H1 (cell line): ENCODE measurements at regions not wholly inside any gene's neighbourhood (a gene's known extent, or its start where the extent isn't known, plus 50 kb on each side); places are given as distances from the start of the nearest gene placed in this dataset.

Experiments used
- HDAC2 ChIP-seq, 2 experiments: fragments of 300-600 bp in 1 of 2; sonication (generic) in 1 of 2; IDR thresholded peaks; 2 replicates each; pipeline ENCODE4 v1.6.1; 2011 to 2012; ENCODE audit warnings: low read depth in 2 of 2, low read length in 2 of 2, mild to moderate bottlenecking in 2 of 2, moderate library complexity in 2 of 2, borderline replicate concordance in 1 of 2, inconsistent platforms in 1 of 2
- SP4 ChIP-seq: IDR thresholded peaks from 2 replicates; pipeline ENCODE4 v1.6.1; 2012; ENCODE audit warnings: low read length, inconsistent platforms
- TAF7 ChIP-seq: optimal IDR thresholded peaks from 2 replicates; pipeline ENCODE3; 2011; ENCODE audit warnings: low read depth, mild to moderate bottlenecking, inconsistent platforms, low read length, moderate library complexity, borderline replicate concordance
- TBP ChIP-seq: IDR thresholded peaks from 2 replicates; pipeline ENCODE4 v1.6.1; 2011; ENCODE audit warnings: low read depth, low read length, improper control_type of control experiment
- ZNF274 ChIP-seq: IDR thresholded peaks from 2 replicates; pipeline ENCODE4 v1.7.0; 2012; ENCODE audit warnings: low read length, borderline replicate concordance; ENCODE audit errors: extremely low read depth

GRCh38 chr4:44869985-44870384 lies 143.6 kb upstream of the GNPDA2 start (continued):
- no peak for TF ChIP-seq ZNF274
- no peak for TF ChIP-seq SP4
- no peak for TF ChIP-seq TAF7
- no peak for TF ChIP-seq HDAC2 (IDR thresholded peaks at IDR 0.05; ENCODE audit: borderline replicate concordance in 1 of 2, low read depth in 2 of 2, low read length in 2 of 2)
- TF ChIP-seq TBP: no peak
